K562 (cell line): ENCODE measurements at regions not wholly inside any gene's neighbourhood (a gene's known extent, or its start where the extent isn't known, plus 50 kb on each side); places are given as distances from the start of the nearest gene placed in this dataset.

Experiments
- ATAC-seq: fragments of 200-7000 bp; cut with Tn5 transposase; 3 replicates; pipeline ENCODE4 v1.9.1; 2020; ENCODE audit warnings: moderate library complexity
- BruUV-seq: library from RNA; stranded (reverse); fragments of 400-500 nt; replicated peaks from 2 replicates; lab custom pipeline; 2021; lab: Mats Ljungman, UMichigan
- CTCF ChIA-PET: fragments of 300-600 bp; formaldehyde crosslinking; extraction: SDS; loops from one replicate; lab custom pipeline; 2021; ENCODE audit warnings: low intra/inter-chr PET ratio; lab: Yijun Ruan, JAX
- POLR2A ChIA-PET: fragments of 300-600, 350-650 bp; sonication (Branson Sonifier 250); formaldehyde crosslinking; extraction: SDS; loops from one replicate; lab custom pipeline; 2021; ENCODE audit warnings: antibody characterized with exemption, inconsistent platforms; lab: Yijun Ruan, JAX
- DNase-seq, 4 experiments: peaks; one replicate each; pipeline versions ENCODE4 v3.0.0 to v3.0.0-alpha.2; 2011 to 2018; ENCODE audit warnings: low spot score in 3 of 4, mixed read lengths in 3 of 4; ENCODE audit errors: extremely low read depth in 1 of 4
- FAIRE-seq: peaks from 2 replicates; lab custom pipeline; 2011; peaks lifted over from hg19 to GRCh38; lab: Jason Lieb, UNC
- H2AFZ ChIP-seq: 2 replicates; pipeline ENCODE4 v1.6.0; 2011; ENCODE audit warnings: low read depth, low read length, control low read depth, inconsistent platforms
- H3K27ac ChIP-seq: fragments of 200-600 bp; 3 replicates; pipeline ENCODE4 v1.8.0; 2011; ENCODE audit warnings: low read depth, mild to moderate bottlenecking, control low read depth, inconsistent platforms, low read length, moderate library complexity, mixed read lengths; ENCODE audit errors: extremely low read depth
- H3K27me3 ChIP-seq, 2 experiments: fragments of 300-600 bp in 1 of 2; 2 replicates in 1 of 2; 3 replicates in 1 of 2; pipeline versions ENCODE4 v1.6.0 to v1.8.0; 2011; ENCODE audit warnings: inconsistent platforms in 2 of 2, low read length in 2 of 2, mild to moderate bottlenecking in 1 of 2, mixed read lengths in 1 of 2, moderate library complexity in 1 of 2; ENCODE audit not compliant: control insufficient read depth in 2 of 2, insufficient read depth in 2 of 2
- H3K36me3 ChIP-seq: fragments of 300-600 bp; 3 replicates; pipeline ENCODE4 v1.8.0; 2011; ENCODE audit warnings: mild to moderate bottlenecking, low read length, inconsistent platforms; ENCODE audit not compliant: control insufficient read depth, insufficient read depth
- H3K4me1 ChIP-seq, 2 experiments: fragments of 200-600 bp in 1 of 2; replicated peaks in 1 of 2; 2 replicates in 1 of 2; 3 replicates in 1 of 2; pipeline versions ENCODE4 v1.5.1 to v1.8.0; 2011; ENCODE audit warnings: inconsistent platforms in 2 of 2, low read length in 2 of 2, mild to moderate bottlenecking in 1 of 2, mixed read lengths in 1 of 2, moderate library complexity in 1 of 2; ENCODE audit not compliant: control insufficient read depth in 2 of 2, insufficient read depth in 2 of 2
- H3K4me2 ChIP-seq: 2 replicates; pipeline ENCODE4 v1.6.1; 2011; ENCODE audit warnings: low read length, control low read depth, inconsistent platforms, mixed read lengths; ENCODE audit not compliant: insufficient read depth
- H3K4me3 ChIP-seq: fragments of 200-600 bp; sonication (generic), shearing (Covaris generic); 2 replicates; pipeline ENCODE4 v1.5.1; 2016; ENCODE audit warnings: control low read depth, inconsistent platforms
- H3K79me2 ChIP-seq: fragments of 200-600 bp; 3 replicates; pipeline ENCODE4 v1.8.0; 2011; ENCODE audit warnings: low read length, inconsistent platforms; ENCODE audit not compliant: control insufficient read depth, insufficient read depth
- H3K9ac ChIP-seq, 2 experiments: 2 replicates each; pipeline versions ENCODE4 v1.6.0 to v1.6.1; 2011; ENCODE audit warnings: low read depth in 2 of 2, low read length in 2 of 2, control low read depth in 1 of 2, inconsistent platforms in 1 of 2, mild to moderate bottlenecking in 1 of 2, mixed read lengths in 1 of 2; ENCODE audit not compliant: insufficient read depth in 1 of 2
- H3K9me1 ChIP-seq: one replicate; pipeline ENCODE4 v1.6.0; 2011; ENCODE audit warnings: inconsistent platforms, mild to moderate bottlenecking, low read length, moderate library complexity; ENCODE audit not compliant: control insufficient read depth, insufficient read depth
- H3K9me3 ChIP-seq: replicated peaks from 2 replicates; pipeline ENCODE4 v1.5.1; 2011; ENCODE audit warnings: low read depth, low read length, inconsistent platforms; ENCODE audit not compliant: control insufficient read depth, insufficient read depth
- H4K20me1 ChIP-seq: replicated peaks from 2 replicates; pipeline ENCODE4 v1.6.1; 2011; ENCODE audit warnings: low read length, inconsistent platforms, mixed read lengths; ENCODE audit not compliant: control insufficient read depth, insufficient read depth
- ARID3B ChIP-seq: fragments of 250-450 bp; sonication (Bioruptor Pico); IDR thresholded peaks from 2 replicates; pipeline ENCODE4 v1.4.0; 2020; ENCODE audit warnings: borderline replicate concordance
- ATF6 ChIP-seq: sonication (generic); formaldehyde crosslinking; IDR thresholded peaks from 2 replicates; pipeline ENCODE4 v1.4.0; 2020; ENCODE audit warnings: mild to moderate bottlenecking, missing genetic modification reagents
- CBX1 ChIP-seq: sonication (generic); IDR thresholded peaks from 2 replicates; pipeline ENCODE4 v1.6.1; 2016; ENCODE audit warnings: antibody characterized with exemption, low read depth, mild to moderate bottlenecking
- CREB1 ChIP-seq, 2 experiments: sonication (generic) in 1 of 2; formaldehyde crosslinking in 1 of 2; IDR thresholded peaks; 2 replicates each; pipeline versions ENCODE4 v1.6.1 to v1.8.0; 2012 to 2022; ENCODE audit warnings: inconsistent platforms in 1 of 2, mild to moderate bottlenecking in 1 of 2, missing genetic modification reagents in 1 of 2, moderate library complexity in 1 of 2
- EP300 ChIP-seq: IDR thresholded peaks from 2 replicates; pipeline ENCODE4 v1.6.1; 2012; ENCODE audit warnings: low read length, improper control_type of control experiment
- EZH2 ChIP-seq: IDR thresholded peaks from 2 replicates; pipeline ENCODE4 v1.6.1; 2012; ENCODE audit warnings: low read depth, mild to moderate bottlenecking, inconsistent platforms, low read length, borderline replicate concordance
- HMG20A ChIP-seq: fragments of 450-650 bp; formaldehyde crosslinking; conservative IDR thresholded peaks from 2 replicates; pipeline ENCODE4 v1.4.0; 2020; ENCODE audit warnings: mild to moderate bottlenecking, mixed read lengths
- NR2C2 ChIP-seq, 2 experiments: fragments of 200-800 bp in 1 of 2; sonication (Bioruptor generic) in 1 of 2; sonication (generic) in 1 of 2; formaldehyde crosslinking in 1 of 2; IDR thresholded peaks; 2 replicates each; pipeline versions ENCODE4 v1.6.1 to v1.8.0; 2016 to 2022; ENCODE audit warnings: mild to moderate bottlenecking in 1 of 2, missing compliant biosample characterization in 1 of 2, missing genetic modification characterization in 1 of 2, missing genetic modification reagents in 1 of 2
- PHF21A ChIP-seq: fragments of 450-650 bp; IDR thresholded peaks from 2 replicates; pipeline ENCODE4 v1.6.1; 2017; ENCODE audit warnings: low read depth, borderline replicate concordance
- SETDB1 ChIP-seq: IDR thresholded peaks from one replicate; pipeline ENCODE4 v1.6.1; 2012; ENCODE audit warnings: low read length, control low read depth, inconsistent platforms
- SFPQ ChIP-seq: fragments of 200-400 bp; formaldehyde crosslinking; IDR thresholded peaks from 2 replicates; pipeline ENCODE4 v1.6.1; 2017; ENCODE audit warnings: mild to moderate bottlenecking, low read depth, low read length, moderate library complexity
- SIRT6 ChIP-seq: IDR thresholded peaks from one replicate; pipeline ENCODE4 v1.6.1; 2012; ENCODE audit warnings: low read depth, mild to moderate bottlenecking, control low read depth, inconsistent platforms, low read length, moderate library complexity
- STAG1 ChIP-seq: sonication (generic); formaldehyde crosslinking; IDR thresholded peaks from 2 replicates; pipeline ENCODE4 v1.5.0; 2020; ENCODE audit warnings: missing genetic modification reagents, borderline replicate concordance
- ZFX ChIP-seq: sonication (generic); formaldehyde crosslinking; IDR thresholded peaks from 2 replicates; pipeline ENCODE4 v1.8.0; 2022; ENCODE audit warnings: mild to moderate bottlenecking, missing genetic modification reagents, moderate library complexity
- ZNF175 ChIP-seq: fragments of 200-800 bp; sonication (Bioruptor generic); IDR thresholded peaks from 2 replicates; pipeline ENCODE4 v1.6.1; 2016; ENCODE audit warnings: low read depth, mild to moderate bottlenecking, missing genetic modification characterization, missing compliant biosample characterization
- ZNF354B ChIP-seq: fragments of 250-450 bp; sonication (Bioruptor Pico); IDR thresholded peaks from 2 replicates; pipeline ENCODE4 v1.4.0; 2020
- ZNF445 ChIP-seq: fragments of 250-450 bp; sonication (Bioruptor Pico); IDR thresholded peaks from 2 replicates; pipeline ENCODE4 v1.4.0; 2020; ENCODE audit warnings: low read depth, mild to moderate bottlenecking, moderate library complexity
- ZNF778 ChIP-seq: fragments of 450-650 bp; formaldehyde crosslinking; IDR thresholded peaks from 2 replicates; pipeline ENCODE4 v1.4.0; 2020; ENCODE audit warnings: mild to moderate bottlenecking, moderate library complexity
- WGBS: fragments of 100-300 bp; shearing (Covaris generic); methylation state at CpG from one replicate; pipeline ENCODE4 v1.1.6; 2016; ENCODE audit warnings: low coverage, mixed read lengths; ENCODE audit not compliant: insufficient coverage; ENCODE audit errors: missing lambda C conversion rate; 5-methylcytosine and 5-hydroxymethylcytosine counted together
- in situ Hi-C: fragments of 300-500 bp; cut with MboI; formaldehyde crosslinking; loops from 4 replicates; pipeline ENCODE4 v1.15.0; 2018; ENCODE audit warnings: inconsistent platforms, mixed read lengths
- intact Hi-C: fragments of 100-400 bp; cut with micrococcal nuclease; formaldehyde crosslinking; loops from 2 replicates; pipeline ENCODE4 v1.14.2; 2022

GRCh38 chr18:71442731-71443141 lies 1101.4 kb downstream of the CBLN2 start (continued):
- TF ChIP-seq SFPQ (no peak), ATF6 (no peak), HMG20A (no peak), NR2C2 (CRISPR knock-in tag; IDR thresholded peaks at IDR 0.05) (no peak), NR2C2 (tag; IDR thresholded peaks at IDR 0.05) (no peak)

GRCh38 chr18:71441156-71441555 lies 1103.0 kb downstream of the CBLN2 start:
- no TSS peak for BruUV-seq
- intact Hi-C loops: no loop called here
- FAIRE-seq: no peak
- Histone ChIP-seq H3K36me3 (no peaks in the 10 kb centered on the region), H3K27ac (no peak overlapping the region), H3K79me2 (no peaks in the 10 kb centered on the region), H3K9me3 (no peaks in the 10 kb centered on the region), H3K9me1 (no peaks in the 10 kb centered on the region), H2AFZ (no peak overlapping the region), H3K4me2 (no peak overlapping the region), H4K20me1 (no peaks in the 10 kb centered on the region), H3K4me1 (no peaks in the 10 kb centered on the region), H3K9ac (no peak overlapping the region), H3K27me3 (no peaks in the 10 kb centered on the region), H3K4me3 (no peak overlapping the region)
- CTCF ChIA-PET: no interaction called here
- no peak for ATAC-seq
- DNase-seq: no peak
- POLR2A ChIA-PET: no interaction called here
- 0% methylated on average over 4 of the region's 4 CpGs for WGBS
- in situ Hi-C loops: no loop called here
- no peak for TF ChIP-seq EP300
- no peak for TF ChIP-seq CREB1 (IDR thresholded peaks at IDR 0.05)
- no peak for TF ChIP-seq CREB1 (CRISPR knock-in tag; IDR thresholded peaks at IDR 0.05)
- TF ChIP-seq ZNF445 (CRISPR knock-in tag): no peak
- no peak for TF ChIP-seq EZH2
- no peak for TF ChIP-seq ZNF354B
- no peak for TF ChIP-seq PHF21A
- TF ChIP-seq CBX1: no peak
- no peak for TF ChIP-seq ZFX (CRISPR knock-in tag)
- no peak for TF ChIP-seq ZNF175
- TF ChIP-seq STAG1 (CRISPR knock-in tag): no peak
- no peak for TF ChIP-seq ZNF778 (CRISPR knock-in tag)
- no peak for TF ChIP-seq SIRT6
- TF ChIP-seq SETDB1: no peak
- no peak for TF ChIP-seq ARID3B
